NB4 (cell line): ENCODE measurements at regions not wholly inside any gene's neighbourhood (a gene's known extent, or its start where the extent isn't known, plus 50 kb on each side); places are given as distances from the start of the nearest gene placed in this dataset.

Source experiments
- DNase-seq: peaks from one replicate; pipeline ENCODE4 v3.0.0; 2010; ENCODE audit warnings: low read depth
- H3K4me3 ChIP-seq: one replicate; pipeline ENCODE4 v1.5.1; 2011; ENCODE audit warnings: mild to moderate bottlenecking, low read depth, low read length, moderate library complexity
- MYC ChIP-seq: IDR thresholded peaks from 2 replicates; pipeline ENCODE4 v1.6.1; 2011; ENCODE audit warnings: low read depth, low read length
- POLR2A ChIP-seq: IDR thresholded peaks from 2 replicates; pipeline ENCODE4 v1.6.1; 2011; ENCODE audit warnings: mild to moderate bottlenecking; ENCODE audit not compliant: insufficient read length; ENCODE audit errors: extremely low read depth
- TF ChIP-seq, protein P1 (sequence below): IDR thresholded peaks from 2 replicates; pipeline ENCODE4 v1.6.1; 2011; ENCODE audit warnings: low read depth, low read length
- TF ChIP-seq, protein P2 (sequence below): IDR thresholded peaks from one replicate; pipeline ENCODE4 v1.5.1; 2012; ENCODE audit warnings: low read depth, low read length

DNA sequence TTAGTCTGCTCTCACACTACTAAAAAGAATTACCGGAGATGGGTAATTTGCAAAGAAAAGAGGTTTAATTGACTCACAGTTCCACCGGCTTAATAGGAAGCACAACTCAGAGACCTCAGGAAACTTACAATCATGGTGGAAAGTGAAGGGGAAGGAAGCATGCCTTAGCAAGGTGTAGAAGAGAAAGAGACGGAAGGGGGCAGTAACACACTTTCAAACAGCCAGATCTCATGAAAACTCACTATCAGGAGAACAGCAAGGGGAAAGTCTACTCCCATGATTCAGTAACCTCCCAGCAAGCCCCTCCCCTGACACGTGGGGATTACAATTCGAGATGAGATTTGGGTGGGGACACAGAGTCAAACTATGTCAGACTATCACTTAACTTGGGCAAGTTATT is 236.6 kb upstream of the ANO3 start:
- DNase-seq: no peak
- no peak for TF ChIP-seq POLR2A
- TF ChIP-seq, protein P1, sequence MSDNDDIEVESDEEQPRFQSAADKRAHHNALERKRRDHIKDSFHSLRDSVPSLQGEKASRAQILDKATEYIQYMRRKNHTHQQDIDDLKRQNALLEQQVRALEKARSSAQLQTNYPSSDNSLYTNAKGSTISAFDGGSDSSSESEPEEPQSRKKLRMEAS: no peak
- TF ChIP-seq, protein P2, sequence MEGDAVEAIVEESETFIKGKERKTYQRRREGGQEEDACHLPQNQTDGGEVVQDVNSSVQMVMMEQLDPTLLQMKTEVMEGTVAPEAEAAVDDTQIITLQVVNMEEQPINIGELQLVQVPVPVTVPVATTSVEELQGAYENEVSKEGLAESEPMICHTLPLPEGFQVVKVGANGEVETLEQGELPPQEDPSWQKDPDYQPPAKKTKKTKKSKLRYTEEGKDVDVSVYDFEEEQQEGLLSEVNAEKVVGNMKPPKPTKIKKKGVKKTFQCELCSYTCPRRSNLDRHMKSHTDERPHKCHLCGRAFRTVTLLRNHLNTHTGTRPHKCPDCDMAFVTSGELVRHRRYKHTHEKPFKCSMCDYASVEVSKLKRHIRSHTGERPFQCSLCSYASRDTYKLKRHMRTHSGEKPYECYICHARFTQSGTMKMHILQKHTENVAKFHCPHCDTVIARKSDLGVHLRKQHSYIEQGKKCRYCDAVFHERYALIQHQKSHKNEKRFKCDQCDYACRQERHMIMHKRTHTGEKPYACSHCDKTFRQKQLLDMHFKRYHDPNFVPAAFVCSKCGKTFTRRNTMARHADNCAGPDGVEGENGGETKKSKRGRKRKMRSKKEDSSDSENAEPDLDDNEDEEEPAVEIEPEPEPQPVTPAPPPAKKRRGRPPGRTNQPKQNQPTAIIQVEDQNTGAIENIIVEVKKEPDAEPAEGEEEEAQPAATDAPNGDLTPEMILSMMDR: no peak
- no peak for TF ChIP-seq MYC
- no peak overlapping the region for H3K4me3 ChIP-seq

DNA sequence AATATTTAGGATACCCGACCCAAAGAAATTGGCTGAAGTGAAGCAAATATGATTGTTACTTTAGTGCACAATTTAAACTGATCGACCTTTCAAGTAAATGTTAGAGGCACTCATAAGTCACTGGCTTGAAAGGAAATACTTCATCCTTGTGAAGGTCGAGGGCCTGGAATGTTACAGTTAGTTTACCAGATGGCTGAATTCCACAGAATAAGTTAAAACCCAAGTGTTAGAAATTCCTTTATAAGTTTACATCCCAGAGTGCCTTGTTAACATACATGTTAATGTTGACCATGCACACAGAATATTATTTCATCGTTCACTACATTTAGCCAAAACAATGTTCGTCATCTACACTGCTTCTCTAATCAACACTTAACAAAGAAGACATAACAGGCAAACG is 235.5 kb upstream of the ANO3 start:
- no peak overlapping the region for H3K4me3 ChIP-seq
- TF ChIP-seq MYC: no peak
- TF ChIP-seq, protein P1: no peak
- TF ChIP-seq, protein P2: no peak
- TF ChIP-seq POLR2A: no peak
- DNase-seq: no peak

GRCh38 chr11:26102325-26102724 is 229.6 kb upstream of the ANO3 start:
- H3K4me3 ChIP-seq: no peak overlapping the region
- no peak for DNase-seq
- TF ChIP-seq, protein P2: no peak
- no peak for TF ChIP-seq POLR2A
- TF ChIP-seq, protein P1: no peak
- no peak for TF ChIP-seq MYC

DNA sequence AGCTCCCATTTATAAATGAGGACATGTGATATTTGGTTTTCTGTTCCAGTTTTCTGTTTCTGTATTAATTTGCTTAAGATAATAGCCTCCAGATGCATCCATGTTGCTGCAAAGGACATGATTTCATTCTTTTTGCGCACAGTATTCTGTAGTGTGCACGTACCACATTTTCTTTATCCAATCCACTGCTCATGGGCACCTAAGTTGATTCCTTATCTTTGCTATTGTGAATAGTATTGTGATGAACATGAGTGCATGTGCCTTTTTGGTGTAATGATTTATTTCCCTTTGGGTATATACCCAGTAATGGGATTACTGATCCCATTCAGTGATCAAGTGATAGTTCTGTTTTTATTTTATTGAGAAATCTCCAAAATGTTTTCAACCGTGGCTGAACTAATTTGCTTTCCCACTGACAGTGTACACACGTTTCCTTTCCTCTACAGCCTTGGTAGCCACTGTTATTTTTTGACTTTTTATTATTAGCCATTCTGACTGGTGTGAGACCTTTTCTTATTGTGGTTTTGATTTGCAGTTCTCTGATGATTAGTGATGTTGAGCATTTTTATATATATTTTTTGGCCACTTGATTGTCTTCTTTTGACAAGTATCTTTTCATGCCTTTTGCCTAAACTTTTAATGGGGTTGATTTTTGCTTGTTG is 226.0 kb upstream of the ANO3 start:
- no peak for TF ChIP-seq MYC
- TF ChIP-seq, protein P1: no peak
- TF ChIP-seq, protein P2: no peak
- no peak for TF ChIP-seq POLR2A
- DNase-seq: no peak
- no peak overlapping the region for H3K4me3 ChIP-seq

DNA sequence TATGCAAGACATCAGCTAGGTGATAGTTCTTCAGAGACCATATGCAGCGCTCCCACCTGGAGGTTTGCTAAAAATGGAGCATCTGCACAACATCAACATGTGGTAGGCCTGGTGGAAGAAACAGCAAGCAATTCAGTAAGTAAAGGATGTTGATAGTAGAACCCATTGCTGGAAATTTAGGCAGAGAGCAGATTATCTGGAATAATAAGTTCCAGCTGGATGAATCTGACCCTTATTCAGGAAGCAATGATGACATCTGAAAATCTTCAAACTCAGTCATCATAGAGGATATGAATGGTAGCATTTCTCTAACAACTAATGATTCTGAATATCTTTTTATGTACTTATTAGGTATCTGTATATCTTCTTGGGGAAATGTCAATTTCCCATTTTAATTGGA is 225.2 kb upstream of the ANO3 start:
- TF ChIP-seq POLR2A (no peak), MYC (no peak)
- TF ChIP-seq, protein P2: no peak
- TF ChIP-seq, protein P1: no peak
- H3K4me3 ChIP-seq: no peak overlapping the region
- no peak for DNase-seq
